ENCODE measurements at regions not wholly inside any gene's neighbourhood (a gene's known extent, or its start where the extent isn't known, plus 50 kb on each side); places are given as distances from the start of the nearest gene placed in this dataset.
"Not testable (repeated sequence)": the region's sequence is repeated elsewhere in the genome, so short reads cannot be mapped to it uniquely, and the experiment has no call there.

GRCh38 chr5:82717738-82718137 lies 359.5 kb downstream of the TMEM167A start:
- no peak for DNase-seq
- Histone ChIP-seq H3K27me3 (no peaks in the 10 kb centered on the region), H3K9me3 (no peaks in the 10 kb centered on the region), H3K36me3 (no peaks in the 10 kb centered on the region), H3K4me3 (no peak overlapping the region), H3K27ac (no peak overlapping the region), H3K4me1 (no peaks in the 10 kb centered on the region)
- TF ChIP-seq CTCF (IDR thresholded peaks at IDR 0.05), result no peak
- TF ChIP-seq POLR2A (IDR thresholded peaks at IDR 0.05), result no peak
- intact Hi-C loops (cut with DNase I; ENCODE audit: low total_unique reads), result no loop called here

- H3K27ac ChIP-seq; H3K4me3 ChIP-seq; intact Hi-C loops (cut with DNase I; ENCODE audit: low total_unique reads); H3K9me3 ChIP-seq; DNase-seq; H3K4me1 ChIP-seq; H3K27me3 ChIP-seq; H3K36me3 ChIP-seq: not testable (repeated sequence)
Observed at GRCh38 chr5:82714732-82715131, 362.5 kb downstream of the TMEM167A start.

GRCh38 chr5:82713811-82714210 lies 363.4 kb downstream of the TMEM167A start:
- TF ChIP-seq CTCF (IDR thresholded peaks at IDR 0.05), result no peak
- TF ChIP-seq POLR2A (IDR thresholded peaks at IDR 0.05), result no peak
- H3K27ac ChIP-seq, result no peak overlapping the region
- H3K4me3 ChIP-seq, result no peak overlapping the region
- H3K4me1 ChIP-seq, result no peaks in the 10 kb centered on the region
- no peaks in the 10 kb centered on the region for H3K9me3 ChIP-seq
- no peaks in the 10 kb centered on the region for H3K36me3 ChIP-seq
- intact Hi-C loops (cut with DNase I; ENCODE audit: low total_unique reads), result no loop called here
- H3K27me3 ChIP-seq, result no peaks in the 10 kb centered on the region
- no peak for DNase-seq

- TF ChIP-seq CTCF (IDR thresholded peaks at IDR 0.05) (no peak), POLR2A (IDR thresholded peaks at IDR 0.05) (no peak)
- no peak overlapping the region for H3K27ac ChIP-seq
- no peak overlapping the region for H3K4me3 ChIP-seq
- DNase-seq, result no peak
- H3K4me1 ChIP-seq, result no peaks in the 10 kb centered on the region
- H3K9me3 ChIP-seq, result no peaks in the 10 kb centered on the region
- no peaks in the 10 kb centered on the region for H3K36me3 ChIP-seq
- intact Hi-C loops (cut with DNase I; ENCODE audit: low total_unique reads), result no loop called here
- no peaks in the 10 kb centered on the region for H3K27me3 ChIP-seq
Observed at GRCh38 chr5:82707741-82708140, 369.5 kb downstream of the TMEM167A start.

GRCh38 chr5:82704381-82704780 lies 372.8 kb downstream of the TMEM167A start:
- Histone ChIP-seq H3K27me3 (no peaks in the 10 kb centered on the region), H3K36me3 (no peaks in the 10 kb centered on the region), H3K9me3 (no peaks in the 10 kb centered on the region), H3K27ac (no peak overlapping the region), H3K4me3 (no peak overlapping the region), H3K4me1 (no peaks in the 10 kb centered on the region)
- DNase-seq, result no peak
- intact Hi-C loops (cut with DNase I; ENCODE audit: low total_unique reads), result no loop called here
- TF ChIP-seq CTCF (IDR thresholded peaks at IDR 0.05) (no peak), POLR2A (IDR thresholded peaks at IDR 0.05) (no peak)

- intact Hi-C loops (cut with DNase I; ENCODE audit: low total_unique reads), result no loop called here
- Histone ChIP-seq H3K9me3 (no peaks in the 10 kb centered on the region), H3K27ac (no peak overlapping the region), H3K36me3 (no peaks in the 10 kb centered on the region), H3K27me3 (no peaks in the 10 kb centered on the region), H3K4me3 (no peak overlapping the region), H3K4me1 (no peaks in the 10 kb centered on the region)
- DNase-seq, result no peak
- TF ChIP-seq POLR2A (IDR thresholded peaks at IDR 0.05) (no peak), CTCF (IDR thresholded peaks at IDR 0.05) (no peak)
Observed at GRCh38 chr5:82702046-82702445, 375.1 kb downstream of the TMEM167A start.

All from uterus (tissue), 3 donors.